GM18951 (cell line): ENCODE measurements at regions not wholly inside any gene's neighbourhood (a gene's known extent, or its start where the extent isn't known, plus 50 kb on each side); places are given as distances from the start of the nearest gene placed in this dataset.

Experiments
- POLR2A ChIP-seq: IDR thresholded peaks from 4 replicates; pipeline ENCODE4 v1.6.1; 2011; ENCODE audit warnings: mild to moderate bottlenecking; ENCODE audit not compliant: insufficient read length, insufficient read depth; ENCODE audit errors: extremely low read depth
- in situ Hi-C: fragments of 300-500 bp; cut with MboI; formaldehyde crosslinking; loops from one replicate; pipeline ENCODE4 v1.12.0; 2022; ENCODE audit warnings: low sequenced_read_pairs, mixed read lengths, inconsistent platforms; ENCODE audit not compliant: unreplicated experiment

- TF ChIP-seq POLR2A: no peak
- in situ Hi-C loops: no loop called here
Observed at GRCh38 chr15:70414626-70415025, 316.9 kb upstream of the TLE3 start.

- in situ Hi-C loops: no loop called here
Observed at GRCh38 chr15:70412794-70413193, 315.1 kb upstream of the TLE3 start.

GRCh38 chr15:70411143-70411863 is 313.6 kb upstream of the TLE3 start:
- TF ChIP-seq POLR2A: no peak
- in situ Hi-C loops: no loop called here

More at GRCh38 chr15:70412794-70413193, 315.1 kb upstream of the TLE3 start:
- TF ChIP-seq POLR2A: no peak

- in situ Hi-C loops: no loop called here
Observed at GRCh38 chr15:70410371-70410985, 312.8 kb upstream of the TLE3 start.

GRCh38 chr15:70409388-70409787 is 311.7 kb upstream of the TLE3 start:
- in situ Hi-C loops: no loop called here
- TF ChIP-seq POLR2A: no peak

More at GRCh38 chr15:70410371-70410985, 312.8 kb upstream of the TLE3 start:
- no peak for TF ChIP-seq POLR2A

- in situ Hi-C loops: no loop called here
Observed at GRCh38 chr15:70407955-70408354, 310.2 kb upstream of the TLE3 start.

GRCh38 chr15:70407336-70407670 is 309.6 kb upstream of the TLE3 start:
- in situ Hi-C loops: no loop called here
- no peak for TF ChIP-seq POLR2A

More at GRCh38 chr15:70407955-70408354, 310.2 kb upstream of the TLE3 start:
- TF ChIP-seq POLR2A: no peak

- in situ Hi-C loops: no loop called here
- TF ChIP-seq POLR2A: no peak
Observed at GRCh38 chr15:70406617-70407335, 309.1 kb upstream of the TLE3 start.

- TF ChIP-seq POLR2A: no peak
- in situ Hi-C loops: no loop called here
Observed at GRCh38 chr15:70401709-70402108, 304.0 kb upstream of the TLE3 start.

- in situ Hi-C loops: no loop called here
- TF ChIP-seq POLR2A: no peak
Observed at GRCh38 chr15:70400766-70401541, 303.2 kb upstream of the TLE3 start.

- no peak for TF ChIP-seq POLR2A
- in situ Hi-C loops: no loop called here
Observed at GRCh38 chr15:70399204-70399603, 301.5 kb upstream of the TLE3 start.

GRCh38 chr15:70398694-70399093 is 301.0 kb upstream of the TLE3 start:
- no peak for TF ChIP-seq POLR2A
- in situ Hi-C loops: no loop called here

GRCh38 chr15:70396807-70397206 is 299.1 kb upstream of the TLE3 start:
- TF ChIP-seq POLR2A: no peak
- in situ Hi-C loops: no loop called here
